SH-SY5Y (cell line): ENCODE measurements at regions not wholly inside any gene's neighbourhood (a gene's known extent, or its start where the extent isn't known, plus 50 kb on each side); places are given as distances from the start of the nearest gene placed in this dataset.

ENCODE experiments used
- GATA2 ChIP-seq: IDR thresholded peaks from 2 replicates; pipeline ENCODE4 v1.6.1; 2011; ENCODE audit warnings: mild to moderate bottlenecking, low read depth, low read length
- GATA3 ChIP-seq: IDR thresholded peaks from 2 replicates; pipeline ENCODE4 v1.6.1; 2011; ENCODE audit warnings: low read depth, mild to moderate bottlenecking, low read length, moderate library complexity

DNA sequence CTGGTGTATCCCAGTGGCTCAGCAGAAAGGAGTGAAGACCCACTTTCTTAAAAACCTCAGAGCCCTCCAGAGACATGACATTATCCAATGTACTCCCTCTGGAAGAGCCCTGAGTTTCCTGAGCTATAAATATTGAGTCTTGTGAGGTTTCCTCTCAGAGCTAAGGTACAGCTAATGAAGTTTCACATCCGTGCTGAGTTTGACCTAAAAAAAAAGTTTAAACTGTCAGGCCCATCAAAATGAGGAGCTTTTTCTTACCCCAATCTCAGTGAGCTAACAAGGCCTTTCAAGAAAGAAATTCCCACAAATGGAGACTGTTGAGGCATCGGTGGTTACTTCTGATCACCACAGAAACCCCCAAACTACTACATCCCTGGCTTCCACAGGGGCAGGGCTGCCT lies 65.4 kb upstream of the ST8SIA3 start:
- TF ChIP-seq GATA2 (no peak), GATA3 (no peak)
